GM18907 (cell line): ENCODE measurements at regions not wholly inside any gene's neighbourhood (a gene's known extent, or its start where the extent isn't known, plus 50 kb on each side); places are given as distances from the start of the nearest gene placed in this dataset.
A peak's percentile ranks its signal among the peaks of the same experiment; 100 is the strongest.
"Not testable (repeated sequence)": the region's sequence is repeated elsewhere in the genome, so short reads cannot be mapped to it uniquely, and the experiment has no call there.

ENCODE experiments used
- ATAC-seq: cut with Tn5 transposase; IDR thresholded peaks from one replicate; pipeline ENCODE4 v1.9.1; 2021; ENCODE audit warnings: mild to moderate bottlenecking, moderate library complexity; ENCODE audit not compliant: unreplicated experiment

- not testable (repeated sequence) for ATAC-seq
These were observed 334.4 kb downstream of the GOLGA6L6 start for GRCh38 chr15:20207198-20207597.

- not testable (repeated sequence) for ATAC-seq
These were observed 337.3 kb downstream of the GOLGA6L6 start for GRCh38 chr15:20204177-20204866.

- ATAC-seq = not testable (repeated sequence)
These were observed 337.9 kb downstream of the GOLGA6L6 start for GRCh38 chr15:20203649-20204150.

GRCh38 chr15:20194591-20195198 is 346.9 kb downstream of the GOLGA6L6 start:
- not testable (repeated sequence) for ATAC-seq

GRCh38 chr15:20192982-20193929 is 348.3 kb downstream of the GOLGA6L6 start:
- peak; percentile 90 for ATAC-seq

GRCh38 chr15:20191508-20192125 is 350.0 kb downstream of the GOLGA6L6 start:
- not testable (repeated sequence) for ATAC-seq

- ATAC-seq = not testable (repeated sequence)
These were observed 353.0 kb downstream of the GOLGA6L6 start for GRCh38 chr15:20188611-20189010.

GRCh38 chr15:20187370-20188355 is 353.9 kb downstream of the GOLGA6L6 start:
- not testable (repeated sequence) for ATAC-seq

GRCh38 chr15:20184879-20185278 is 356.7 kb downstream of the GOLGA6L6 start:
- not testable (repeated sequence) for ATAC-seq

GRCh38 chr15:20168221-20168620 is 373.4 kb downstream of the GOLGA6L6 start:
- not testable (repeated sequence) for ATAC-seq

- ATAC-seq = not testable (repeated sequence)
These were observed 388.1 kb downstream of the GOLGA6L6 start for GRCh38 chr15:20153528-20153927.

- ATAC-seq = not testable (repeated sequence)
These were observed 392.9 kb downstream of the GOLGA6L6 start for GRCh38 chr15:20148679-20149078.

GRCh38 chr15:20148008-20148407 is 393.6 kb downstream of the GOLGA6L6 start:
- not testable (repeated sequence) for ATAC-seq

GRCh38 chr15:20144333-20145036 is 397.1 kb downstream of the GOLGA6L6 start:
- not testable (repeated sequence) for ATAC-seq

GRCh38 chr15:20142906-20143305 is 398.7 kb downstream of the GOLGA6L6 start:
- ATAC-seq = not testable (repeated sequence)

GRCh38 chr15:20142410-20142809 is 399.2 kb downstream of the GOLGA6L6 start:
- ATAC-seq = not testable (repeated sequence)

- not testable (repeated sequence) for ATAC-seq
These were observed 416.9 kb downstream of the GOLGA6L6 start for GRCh38 chr15:20124668-20125067.

- no peak for ATAC-seq
These were observed 435.6 kb downstream of the GOLGA6L6 start for GRCh38 chr15:20106026-20106425.
